HepG2 (cell line): ENCODE measurements at regions not wholly inside any gene's neighbourhood (a gene's known extent, or its start where the extent isn't known, plus 50 kb on each side); places are given as distances from the start of the nearest gene placed in this dataset.
A peak's percentile ranks its signal among the peaks of the same experiment; 100 is the strongest.

Experiments used
- FOXA1 ChIP-seq, 2 experiments: fragments of 450-650 bp in 1 of 2; sonication (generic) in 1 of 2; formaldehyde crosslinking in 1 of 2; IDR thresholded peaks; 2 replicates each; pipeline versions ENCODE4 v1.4.0 to v1.6.1; 2016 to 2020; ENCODE audit warnings: missing genetic modification reagents in 1 of 2
- MAFK ChIP-seq, 2 experiments: IDR thresholded peaks in 1 of 2; conservative IDR thresholded peaks in 1 of 2; 2 replicates each; pipeline ENCODE4 v1.6.1; 2011; ENCODE audit warnings: improper control_type of control experiment in 2 of 2, low read length in 2 of 2
- NCOA5 ChIP-seq: sonication (generic); formaldehyde crosslinking; IDR thresholded peaks from 2 replicates; pipeline ENCODE4 v1.4.0; 2020; ENCODE audit warnings: missing genetic modification reagents
- NFE2L2 ChIP-seq: fragments of 150-350 bp; IDR thresholded peaks from 2 replicates; pipeline ENCODE4 v1.6.1; 2014; ENCODE audit warnings: low read length
- NFKB2 ChIP-seq: sonication (generic); formaldehyde crosslinking; IDR thresholded peaks from 2 replicates; pipeline ENCODE4 v1.4.0; 2020; ENCODE audit warnings: missing genetic modification reagents, borderline replicate concordance
- REST ChIP-seq, 2 experiments: IDR thresholded peaks; 2 replicates each; pipeline ENCODE4 v1.6.1; 2011 to 2012; ENCODE audit warnings: low read length in 2 of 2, borderline replicate concordance in 1 of 2, low read depth in 1 of 2, mild to moderate bottlenecking in 1 of 2, moderate library complexity in 1 of 2
- SMYD3 ChIP-seq: sonication (generic); formaldehyde crosslinking; IDR thresholded peaks from 2 replicates; pipeline ENCODE4 v1.8.1; 2023; ENCODE audit warnings: mild to moderate bottlenecking, missing genetic modification reagents
- THYN1 ChIP-seq: sonication (generic); formaldehyde crosslinking; IDR thresholded peaks from 2 replicates; pipeline ENCODE4 v1.8.1; 2023; ENCODE audit warnings: low read depth, mild to moderate bottlenecking, moderate library complexity, missing genetic modification reagents, borderline replicate concordance
- U2AF2 ChIP-seq: fragments of 200-400 bp; formaldehyde crosslinking; IDR thresholded peaks from 2 replicates; pipeline ENCODE4 v1.6.1; 2017; ENCODE audit warnings: low read depth, mild to moderate bottlenecking, low read length
- ZBTB43 ChIP-seq: sonication (generic); formaldehyde crosslinking; conservative IDR thresholded peaks from 2 replicates; pipeline ENCODE4 v1.4.0; 2020; ENCODE audit warnings: missing genetic modification reagents
- ZBTB7B ChIP-seq: sonication (generic); formaldehyde crosslinking; IDR thresholded peaks from 2 replicates; pipeline ENCODE4 v1.4.0; 2020; ENCODE audit warnings: missing genetic modification reagents
- ZC3H4 ChIP-seq: sonication (generic); formaldehyde crosslinking; IDR thresholded peaks from 2 replicates; pipeline ENCODE4 v1.4.0; 2020; ENCODE audit warnings: missing genetic modification reagents, borderline replicate concordance
- ZMYM4 ChIP-seq: sonication (generic); formaldehyde crosslinking; IDR thresholded peaks from 2 replicates; pipeline ENCODE4 v1.8.1; 2023; ENCODE audit warnings: mild to moderate bottlenecking, missing genetic modification reagents
- ZNF282 ChIP-seq: fragments of 450-650 bp; IDR thresholded peaks from 2 replicates; pipeline ENCODE4 v1.6.1; 2018; ENCODE audit not compliant: partially characterized antibody
- ZNF329 ChIP-seq: sonication (generic); formaldehyde crosslinking; IDR thresholded peaks from 2 replicates; pipeline ENCODE4 v1.9.0; 2021; ENCODE audit warnings: low read depth, mild to moderate bottlenecking, missing genetic modification reagents
- ZNF570 ChIP-seq: sonication (generic); formaldehyde crosslinking; IDR thresholded peaks from 2 replicates; pipeline ENCODE4 v1.4.0; 2020; ENCODE audit warnings: mild to moderate bottlenecking, missing genetic modification reagents, borderline replicate concordance
- ZNF816 ChIP-seq: sonication (generic); formaldehyde crosslinking; IDR thresholded peaks from 2 replicates; pipeline ENCODE4 v1.8.0; 2022; ENCODE audit warnings: missing genetic modification reagents, mild to moderate bottlenecking, borderline replicate concordance
- TF ChIP-seq, protein P1 (sequence below): sonication (generic); formaldehyde crosslinking; IDR thresholded peaks from 2 replicates; pipeline ENCODE4 v1.4.0; 2020; ENCODE audit warnings: mild to moderate bottlenecking, low read depth, missing genetic modification reagents
- TF ChIP-seq, protein P2 (sequence below): sonication (generic); formaldehyde crosslinking; IDR thresholded peaks from 2 replicates; pipeline ENCODE4 v1.5.1; 2020; ENCODE audit warnings: missing genetic modification reagents, mild to moderate bottlenecking, borderline replicate concordance
- TF ChIP-seq, protein P3 (sequence below): IDR thresholded peaks from 2 replicates; pipeline ENCODE4 v1.6.1; 2016; ENCODE audit warnings: mild to moderate bottlenecking, missing biosample characterization, missing genetic modification reagents

GRCh38 chr2:175630280-175631244 is 371.5 kb downstream of the LNPK start (continued):
- no peak for TF ChIP-seq REST (IDR thresholded peaks at IDR 0.05; ENCODE audit: borderline replicate concordance in 1 of 2, low read depth in 1 of 2, low read length in 2 of 2)
- TF ChIP-seq NFE2L2: no peak
- TF ChIP-seq, protein P1, sequence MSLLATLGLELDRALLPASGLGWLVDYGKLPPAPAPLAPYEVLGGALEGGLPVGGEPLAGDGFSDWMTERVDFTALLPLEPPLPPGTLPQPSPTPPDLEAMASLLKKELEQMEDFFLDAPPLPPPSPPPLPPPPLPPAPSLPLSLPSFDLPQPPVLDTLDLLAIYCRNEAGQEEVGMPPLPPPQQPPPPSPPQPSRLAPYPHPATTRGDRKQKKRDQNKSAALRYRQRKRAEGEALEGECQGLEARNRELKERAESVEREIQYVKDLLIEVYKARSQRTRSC: no peak
- no peak for TF ChIP-seq THYN1
- no peak for TF ChIP-seq ZBTB43 (CRISPR knock-in tag)
- TF ChIP-seq, protein P2, sequence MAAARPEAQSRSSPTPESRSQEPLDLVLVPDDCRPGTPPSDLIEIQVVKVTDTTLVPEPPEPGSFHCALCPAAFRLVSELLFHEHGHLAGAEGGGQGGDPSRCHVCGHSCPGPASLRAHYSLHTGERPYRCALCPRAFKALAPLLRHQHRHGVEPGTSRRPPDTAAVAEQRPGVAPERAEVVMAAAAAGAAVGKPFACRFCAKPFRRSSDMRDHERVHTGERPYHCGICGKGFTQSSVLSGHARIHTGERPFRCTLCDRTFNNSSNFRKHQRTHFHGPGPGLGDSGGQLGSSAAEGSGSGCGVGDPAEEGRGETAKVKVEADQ (CRISPR knock-in tag): no peak
- no peak for TF ChIP-seq ZC3H4 (CRISPR knock-in tag)
- TF ChIP-seq MAFK (conservative IDR thresholded peaks at IDR 0.05 in 1 of 2, IDR thresholded peaks at IDR 0.05 in 1 of 2; ENCODE audit: low read length in 2 of 2): peak; percentile 41 to 74
- no peak for TF ChIP-seq NFKB2 (CRISPR knock-in tag)
- TF ChIP-seq U2AF2: no peak
- no peak for TF ChIP-seq SMYD3 (CRISPR knock-in tag)
- no peak for TF ChIP-seq ZNF282
- TF ChIP-seq ZBTB7B (CRISPR knock-in tag): no peak
- TF ChIP-seq ZNF570 (CRISPR knock-in tag): no peak
- TF ChIP-seq ZMYM4 (CRISPR knock-in tag): 0 out of 2 replicates have a peak, but pooled peaks have one; percentile 34
- TF ChIP-seq ZNF816 (CRISPR knock-in tag): no peak
- TF ChIP-seq NCOA5: no peak
- TF ChIP-seq ZNF329 (CRISPR knock-in tag): no peak
- TF ChIP-seq, protein P3, sequence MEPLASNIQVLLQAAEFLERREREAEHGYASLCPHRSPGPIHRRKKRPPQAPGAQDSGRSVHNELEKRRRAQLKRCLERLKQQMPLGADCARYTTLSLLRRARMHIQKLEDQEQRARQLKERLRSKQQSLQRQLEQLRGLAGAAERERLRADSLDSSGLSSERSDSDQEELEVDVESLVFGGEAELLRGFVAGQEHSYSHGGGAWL (CRISPR knock-in tag): no peak
- no peak for TF ChIP-seq FOXA1 (IDR thresholded peaks at IDR 0.05)
- TF ChIP-seq FOXA1 (CRISPR knock-in tag; IDR thresholded peaks at IDR 0.05): peak; percentile 91
